ENCODE measurements at regions not wholly inside any gene's neighbourhood (a gene's known extent, or its start where the extent isn't known, plus 50 kb on each side); places are given as distances from the start of the nearest gene placed in this dataset.

DNA sequence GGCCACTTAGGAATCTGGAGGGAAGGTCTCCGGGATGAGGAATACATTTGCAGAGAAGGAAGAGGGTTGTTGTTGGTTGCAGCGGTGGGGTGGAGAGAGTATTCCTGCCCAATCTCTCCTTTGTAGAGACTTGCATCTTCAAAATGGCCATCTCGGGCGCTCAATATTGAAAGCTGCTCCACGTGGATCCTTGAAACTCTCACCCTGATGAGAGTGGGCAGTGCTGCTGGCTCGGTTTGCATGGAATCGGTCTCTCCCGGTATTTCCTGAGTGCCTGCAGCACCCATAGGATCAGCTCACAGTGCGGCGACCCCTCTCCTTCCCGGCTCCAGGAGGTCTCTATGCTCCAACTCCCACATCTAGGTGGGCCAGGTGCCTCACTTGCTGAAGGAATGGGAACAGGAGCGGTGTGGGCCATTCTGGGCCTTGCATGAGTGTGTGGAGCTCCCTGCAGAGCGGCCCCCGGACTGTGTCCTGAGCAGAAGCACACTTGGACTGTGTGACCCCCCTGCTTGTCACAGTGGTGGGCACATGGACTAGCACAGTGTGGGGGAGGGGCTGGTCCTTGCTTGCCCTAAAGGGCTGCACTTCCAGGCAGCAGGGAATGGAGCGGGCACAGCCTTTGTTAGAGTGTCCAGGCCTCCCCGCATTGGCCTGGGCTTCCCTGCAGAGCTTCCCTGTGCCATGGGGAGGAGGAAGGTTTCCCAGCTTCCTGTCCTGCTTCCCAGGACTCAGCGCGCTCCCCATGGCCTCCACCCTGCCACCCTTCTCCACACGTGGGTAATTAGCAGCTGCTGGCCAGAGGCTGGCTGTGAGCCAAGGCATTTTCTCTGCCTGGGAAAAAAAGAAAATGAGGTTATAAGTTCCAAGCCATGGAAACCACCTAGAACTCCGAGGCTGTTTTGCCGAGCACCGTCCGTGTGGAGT lies 139.3 kb downstream of the IRF8 start:
- H3K27me3 ChIP-seq (replicated peaks; ENCODE audit: insufficient read depth): peaks cover 6% of the 10 kb centered on the region
- no peak for DNase-seq (ENCODE audit: low spot score)
- intact Hi-C loops (cut with DNase I): no loop called here
- no peak overlapping the region for H3K4me3 ChIP-seq
- no peaks in the 10 kb centered on the region for H3K4me1 ChIP-seq (replicated peaks)
- TF ChIP-seq POLR2AphosphoS5 (IDR thresholded peaks at IDR 0.05) (no peak), POLR2A (IDR thresholded peaks at IDR 0.05) (no peak), CTCF (IDR thresholded peaks at IDR 0.05) (no peak)
- WGBS: 68% methylated on average over 23 of the region's 23 CpGs
- no peaks in the 10 kb centered on the region for H3K9me3 ChIP-seq
- no peak overlapping the region for H3K27ac ChIP-seq
- no peaks in the 10 kb centered on the region for H3K36me3 ChIP-seq

DNA sequence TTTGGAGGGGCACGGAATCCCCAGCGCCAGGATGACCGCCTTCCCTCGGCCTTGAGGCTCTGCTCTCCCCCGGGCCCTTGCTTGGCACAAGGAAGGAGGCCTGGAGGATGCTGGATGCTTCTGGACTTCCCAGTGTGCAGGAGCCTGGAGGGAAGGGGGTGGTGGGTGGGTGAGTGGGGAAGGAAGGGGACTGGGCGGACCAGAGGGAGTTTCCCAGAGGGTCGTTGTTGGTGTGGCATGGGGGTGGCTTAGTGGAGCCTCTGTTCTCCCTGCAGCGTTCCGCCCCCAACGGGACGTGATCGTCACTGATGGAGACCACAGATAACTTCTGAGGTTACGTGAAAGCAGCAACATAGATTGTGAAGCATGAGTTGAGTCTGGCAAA lies 140.0 kb downstream of the IRF8 start:
- Histone ChIP-seq H3K9me3 (no peaks in the 10 kb centered on the region), H3K27ac (no peak overlapping the region), H3K27me3 (replicated peaks; ENCODE audit: insufficient read depth) (peaks cover 12% of the 10 kb centered on the region), H3K4me1 (replicated peaks) (no peaks in the 10 kb centered on the region), H3K36me3 (no peaks in the 10 kb centered on the region), H3K4me3 (no peak overlapping the region)
- 15% methylated on average over 13 of the region's 13 CpGs for WGBS
- TF ChIP-seq CTCF (IDR thresholded peaks at IDR 0.05): no peak
- TF ChIP-seq POLR2A (IDR thresholded peaks at IDR 0.05): no peak
- DNase-seq (ENCODE audit: low spot score): no peak
- intact Hi-C loops (cut with DNase I): no loop called here

DNA sequence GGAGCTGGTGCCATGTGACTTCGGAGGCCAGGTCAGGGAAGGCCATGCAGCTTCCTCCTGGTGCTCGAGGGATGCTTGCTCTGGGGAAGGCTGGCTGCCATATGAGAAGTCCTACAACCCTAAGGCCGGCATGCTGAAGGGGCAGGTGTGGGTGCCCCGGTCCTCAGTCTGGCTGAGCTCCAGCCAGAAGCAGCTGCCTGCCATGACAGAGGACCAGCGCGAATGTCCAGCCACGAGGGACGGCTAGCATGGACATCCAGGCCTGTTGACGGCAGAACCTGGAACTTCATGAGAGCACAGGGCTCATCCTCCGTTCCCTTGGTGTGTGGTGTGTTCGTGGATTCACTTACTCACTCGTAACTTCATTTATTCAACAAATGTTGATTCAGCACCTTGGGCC lies 140.6 kb downstream of the IRF8 start:
- Histone ChIP-seq H3K27ac (no peak overlapping the region), H3K9me3 (no peaks in the 10 kb centered on the region), H3K4me1 (replicated peaks) (no peaks in the 10 kb centered on the region), H3K4me3 (no peak overlapping the region), H3K36me3 (no peaks in the 10 kb centered on the region), H3K27me3 (replicated peaks; ENCODE audit: insufficient read depth) (peaks cover 12% of the 10 kb centered on the region)
- DNase-seq (ENCODE audit: low spot score): no peak
- TF ChIP-seq POLR2A (IDR thresholded peaks at IDR 0.05) (no peak), POLR2AphosphoS5 (IDR thresholded peaks at IDR 0.05) (no peak), CTCF (IDR thresholded peaks at IDR 0.05) (no peak)
- intact Hi-C loops (cut with DNase I): no loop called here
- WGBS: 71% methylated on average over 12 of the region's 12 CpGs

DNA sequence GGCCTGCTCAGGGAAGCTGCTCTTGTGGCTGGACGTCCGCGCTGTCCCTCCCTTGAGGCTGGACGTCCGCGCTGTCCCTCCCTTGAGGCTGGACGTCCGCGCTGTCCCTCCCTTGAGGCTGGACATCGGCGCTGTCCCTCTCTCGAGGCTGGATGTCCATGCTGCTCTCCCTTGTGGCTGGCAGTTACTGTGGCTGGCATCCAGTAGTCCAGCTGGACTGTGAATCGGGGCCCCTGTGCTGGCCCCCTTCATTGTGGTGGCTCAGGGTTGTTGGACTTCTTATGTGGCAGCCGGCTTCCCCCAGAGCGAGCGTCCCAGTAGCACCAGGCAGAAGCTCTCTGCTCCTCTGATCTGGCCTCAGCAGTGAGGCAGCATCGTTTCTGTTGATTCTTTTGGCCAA lies 141.5 kb downstream of the IRF8 start:
- H3K4me3 ChIP-seq: no peak overlapping the region
- no peaks in the 10 kb centered on the region for H3K9me3 ChIP-seq
- no peak overlapping the region for H3K27ac ChIP-seq
- WGBS: 76% methylated on average over 14 of the region's 17 CpGs
- no peak for DNase-seq (ENCODE audit: low spot score)
- H3K4me1 ChIP-seq (replicated peaks): no peaks in the 10 kb centered on the region
- peaks cover 12% of the 10 kb centered on the region for H3K27me3 ChIP-seq (replicated peaks; ENCODE audit: insufficient read depth)
- TF ChIP-seq CTCF (IDR thresholded peaks at IDR 0.05) (no peak), POLR2AphosphoS5 (IDR thresholded peaks at IDR 0.05) (no peak), POLR2A (IDR thresholded peaks at IDR 0.05) (no peak)
- intact Hi-C loops (cut with DNase I): no loop called here
- H3K36me3 ChIP-seq: no peaks in the 10 kb centered on the region

DNA sequence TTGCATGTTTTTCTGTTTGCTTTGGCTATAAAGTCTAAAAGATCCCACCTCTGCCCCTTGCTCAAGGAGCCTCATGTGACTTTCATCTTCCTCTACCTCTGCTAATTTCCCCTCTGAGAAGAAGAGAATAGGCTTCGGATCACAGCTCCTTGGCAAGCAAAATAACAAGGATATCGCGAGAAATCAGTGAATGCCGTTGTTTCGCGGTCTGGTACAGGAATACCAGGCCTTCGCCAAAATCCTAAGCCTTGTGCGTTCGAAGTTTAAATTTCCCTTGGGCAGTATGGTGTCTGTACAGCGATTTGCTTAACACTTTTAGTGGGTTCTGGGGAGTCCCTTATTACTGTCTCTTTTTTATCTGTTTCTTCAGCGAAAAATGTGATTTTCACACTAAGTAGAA lies 142.3 kb downstream of the IRF8 start:
- peaks cover 12% of the 10 kb centered on the region for H3K27me3 ChIP-seq (replicated peaks; ENCODE audit: insufficient read depth)
- H3K4me3 ChIP-seq: no peak overlapping the region
- H3K4me1 ChIP-seq (replicated peaks): no peaks in the 10 kb centered on the region
- no peaks in the 10 kb centered on the region for H3K36me3 ChIP-seq
- H3K27ac ChIP-seq: no peak overlapping the region
- WGBS: 87% methylated on average over 11 of the region's 11 CpGs
- intact Hi-C loops (cut with DNase I): no loop called here
- TF ChIP-seq POLR2AphosphoS5 (IDR thresholded peaks at IDR 0.05) (no peak), POLR2A (IDR thresholded peaks at IDR 0.05) (no peak), CTCF (IDR thresholded peaks at IDR 0.05) (no peak)
- no peak for DNase-seq (ENCODE audit: low spot score)
- no peaks in the 10 kb centered on the region for H3K9me3 ChIP-seq
